DOHH2 (cell line): ENCODE measurements at regions not wholly inside any gene's neighbourhood (a gene's known extent, or its start where the extent isn't known, plus 50 kb on each side); places are given as distances from the start of the nearest gene placed in this dataset.

ENCODE experiments used
- H3F3A ChIP-seq: fragments of 200-600 bp; sonication (generic), shearing (Covaris generic); 2 replicates; pipeline ENCODE4 v1.6.0; 2016; ENCODE audit warnings: antibody characterized with exemption, mild to moderate bottlenecking; ENCODE audit not compliant: control insufficient read depth, insufficient read depth
- H3K27ac ChIP-seq: fragments of 200-600 bp; sonication (generic); 2 replicates; pipeline ENCODE4 v1.5.1; 2014; ENCODE audit warnings: low read depth, mild to moderate bottlenecking, low read length, moderate library complexity
- H3K27me3 ChIP-seq: fragments of 200-600 bp; sonication (generic); 2 replicates; pipeline ENCODE4 v1.6.1; 2014; ENCODE audit warnings: mild to moderate bottlenecking, low read length, mixed read lengths; ENCODE audit not compliant: control insufficient read depth
- H3K36me3 ChIP-seq: fragments of 200-600 bp; sonication (generic); 2 replicates; pipeline ENCODE4 v1.6.1; 2014; ENCODE audit warnings: mild to moderate bottlenecking, low read length, moderate library complexity, mixed read lengths; ENCODE audit not compliant: control insufficient read depth
- H3K4me1 ChIP-seq: fragments of 200-600 bp; sonication (generic); 2 replicates; pipeline ENCODE4 v1.6.1; 2014; ENCODE audit warnings: mild to moderate bottlenecking, low read length, mixed read lengths; ENCODE audit not compliant: control insufficient read depth
- H3K4me2 ChIP-seq: fragments of 200-600 bp; sonication (generic); 2 replicates; pipeline ENCODE4 v1.6.0; 2014; ENCODE audit warnings: mild to moderate bottlenecking, low read length, moderate library complexity
- H3K4me3 ChIP-seq: fragments of 200-600 bp; sonication (generic); 2 replicates; pipeline ENCODE4 v1.5.1; 2014; ENCODE audit warnings: mild to moderate bottlenecking, low read length, mixed read lengths
- H3K79me2 ChIP-seq: fragments of 200-600 bp; sonication (generic); 2 replicates; pipeline ENCODE4 v1.6.1; 2014; ENCODE audit warnings: mild to moderate bottlenecking, low read length, mixed read lengths; ENCODE audit not compliant: control insufficient read depth
- H3K9me2 ChIP-seq: fragments of 200-600 bp; sonication (generic); replicated peaks from 2 replicates; pipeline ENCODE4 v1.6.1; 2014; ENCODE audit warnings: mild to moderate bottlenecking, low read length, mixed read lengths; ENCODE audit not compliant: control insufficient read depth
- H3K9me3 ChIP-seq: fragments of 200-600 bp; sonication (generic); 2 replicates; pipeline ENCODE4 v1.6.1; 2014; ENCODE audit warnings: antibody characterized with exemption, low read length, mixed read lengths; ENCODE audit not compliant: control insufficient read depth, insufficient read depth
- H4K20me1 ChIP-seq: fragments of 200-600 bp; sonication (generic); 2 replicates; pipeline ENCODE4 v1.6.0; 2014; ENCODE audit warnings: low read depth, mild to moderate bottlenecking, antibody characterized with exemption, low read length, moderate library complexity; ENCODE audit not compliant: control insufficient read depth, insufficient read depth
- EZH2phosphoT487 ChIP-seq: fragments of 200-600 bp; sonication (generic); IDR thresholded peaks from 2 replicates; pipeline ENCODE4 v1.6.1; 2017; ENCODE audit warnings: borderline replicate concordance, mild to moderate bottlenecking, antibody characterized with exemption, low read length, moderate library complexity, mixed read lengths
- TF ChIP-seq, protein P1 (sequence below): fragments of 200-600 bp; sonication (generic); IDR thresholded peaks from one replicate; pipeline ENCODE4 v1.5.1; 2014; ENCODE audit warnings: antibody characterized with exemption, mild to moderate bottlenecking, low read depth, low read length; ENCODE audit not compliant: poor library complexity, severe bottlenecking

DNA sequence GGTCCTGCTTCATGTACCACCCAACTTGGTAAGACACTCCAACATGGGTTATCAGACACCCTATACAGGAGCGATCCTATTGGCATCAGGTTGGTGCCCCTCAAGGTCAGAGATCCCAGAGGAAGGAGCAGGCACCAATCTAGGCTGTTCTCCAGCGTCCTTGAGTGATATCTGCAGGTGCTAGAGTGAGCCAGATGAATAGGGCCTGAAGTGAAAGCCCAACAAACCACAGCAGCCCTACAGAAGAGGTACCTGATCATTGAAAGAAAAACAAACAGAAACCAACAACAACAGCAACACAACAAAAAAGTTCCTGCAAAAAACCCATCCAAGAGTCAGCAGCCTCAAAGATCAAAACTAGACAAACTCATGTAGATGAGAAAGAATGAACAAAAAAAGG is 584.8 kb downstream of the HINT1 start:
- Histone ChIP-seq H3K9me2 (no peaks in the 10 kb centered on the region), H3K4me1 (peaks cover 2% of the 10 kb centered on the region; the same call in 1 of the 2 replicates), H3K27me3 (no peaks in the 10 kb centered on the region), H3K4me2 (no peak overlapping the region), H3K4me3 (no peak overlapping the region), H3F3A (no peaks in the 10 kb centered on the region), H3K36me3 (no peaks in the 10 kb centered on the region), H3K9me3 (no peaks in the 10 kb centered on the region; the same call in 1 of the 2 replicates), H3K27ac (no peak overlapping the region), H4K20me1 (no peaks in the 10 kb centered on the region), H3K79me2 (no peaks in the 10 kb centered on the region)
- no peak for TF ChIP-seq EZH2phosphoT487
- TF ChIP-seq, protein P1, sequence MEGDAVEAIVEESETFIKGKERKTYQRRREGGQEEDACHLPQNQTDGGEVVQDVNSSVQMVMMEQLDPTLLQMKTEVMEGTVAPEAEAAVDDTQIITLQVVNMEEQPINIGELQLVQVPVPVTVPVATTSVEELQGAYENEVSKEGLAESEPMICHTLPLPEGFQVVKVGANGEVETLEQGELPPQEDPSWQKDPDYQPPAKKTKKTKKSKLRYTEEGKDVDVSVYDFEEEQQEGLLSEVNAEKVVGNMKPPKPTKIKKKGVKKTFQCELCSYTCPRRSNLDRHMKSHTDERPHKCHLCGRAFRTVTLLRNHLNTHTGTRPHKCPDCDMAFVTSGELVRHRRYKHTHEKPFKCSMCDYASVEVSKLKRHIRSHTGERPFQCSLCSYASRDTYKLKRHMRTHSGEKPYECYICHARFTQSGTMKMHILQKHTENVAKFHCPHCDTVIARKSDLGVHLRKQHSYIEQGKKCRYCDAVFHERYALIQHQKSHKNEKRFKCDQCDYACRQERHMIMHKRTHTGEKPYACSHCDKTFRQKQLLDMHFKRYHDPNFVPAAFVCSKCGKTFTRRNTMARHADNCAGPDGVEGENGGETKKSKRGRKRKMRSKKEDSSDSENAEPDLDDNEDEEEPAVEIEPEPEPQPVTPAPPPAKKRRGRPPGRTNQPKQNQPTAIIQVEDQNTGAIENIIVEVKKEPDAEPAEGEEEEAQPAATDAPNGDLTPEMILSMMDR = no peak

DNA sequence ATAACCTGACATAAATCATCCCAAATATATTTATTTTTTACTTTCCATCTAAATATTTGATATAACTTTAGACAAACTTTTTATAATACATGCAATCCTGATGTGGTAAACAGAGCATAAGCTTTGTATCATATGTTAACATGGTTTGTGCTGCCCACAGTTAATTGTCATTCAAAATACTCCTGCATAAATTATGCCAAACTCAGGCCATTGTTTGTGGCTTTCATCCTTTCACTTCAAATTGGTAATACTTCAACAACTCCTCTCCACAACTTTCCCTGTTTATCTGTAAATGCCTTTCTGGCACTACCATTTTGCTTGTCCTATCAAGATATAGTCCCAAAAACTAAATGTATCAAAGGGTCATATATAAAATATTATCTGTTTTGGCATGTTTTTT is 586.7 kb downstream of the HINT1 start:
- Histone ChIP-seq H3K27ac (no peak overlapping the region), H3F3A (no peaks in the 10 kb centered on the region)

DNA sequence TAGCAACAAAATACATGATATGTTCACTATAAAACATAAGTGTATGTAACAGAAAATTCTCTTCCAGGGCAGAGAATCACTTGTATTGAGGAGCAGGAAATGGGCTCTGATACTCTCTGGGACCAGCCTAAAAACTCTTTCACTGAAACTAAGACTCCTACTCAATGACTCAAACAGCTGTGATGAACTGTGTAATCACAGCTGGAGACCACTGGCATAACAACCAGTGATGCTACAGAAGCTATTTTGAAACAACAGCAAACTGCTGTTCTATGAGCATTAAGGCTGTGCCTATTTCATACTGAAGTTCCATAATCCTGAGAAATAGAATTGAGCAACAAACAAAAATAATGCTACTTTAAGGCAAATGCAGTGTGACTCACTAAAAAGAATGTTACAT is 594.0 kb downstream of the HINT1 start:
- H3K9me3 ChIP-seq = no peaks in the 10 kb centered on the region; the same call in 1 of the 2 replicates
- no peak for TF ChIP-seq EZH2phosphoT487
- TF ChIP-seq, protein P1 = no peak
- no peaks in the 10 kb centered on the region for H3K79me2 ChIP-seq
- no peaks in the 10 kb centered on the region for H3K27me3 ChIP-seq
- no peak overlapping the region for H3K4me2 ChIP-seq
- H3K27ac ChIP-seq = no peak overlapping the region
- H3K4me3 ChIP-seq = no peak overlapping the region
- H4K20me1 ChIP-seq = no peaks in the 10 kb centered on the region
- H3K9me2 ChIP-seq = no peaks in the 10 kb centered on the region
- H3F3A ChIP-seq = no peaks in the 10 kb centered on the region
- H3K4me1 ChIP-seq = no peaks in the 10 kb centered on the region
- H3K36me3 ChIP-seq = no peaks in the 10 kb centered on the region

More for the DNA sequence above, 586.7 kb downstream of the HINT1 start:
- no peaks in the 10 kb centered on the region for H3K4me1 ChIP-seq
- no peaks in the 10 kb centered on the region for H3K36me3 ChIP-seq
- no peaks in the 10 kb centered on the region; the same call in none of the 2 replicates for H3K9me3 ChIP-seq
- no peaks in the 10 kb centered on the region for H3K27me3 ChIP-seq
- H3K4me3 ChIP-seq = no peak overlapping the region
- H3K4me2 ChIP-seq = no peak overlapping the region
- no peaks in the 10 kb centered on the region for H3K79me2 ChIP-seq
- H4K20me1 ChIP-seq = no peaks in the 10 kb centered on the region
- TF ChIP-seq, protein P1 = no peak
- no peak for TF ChIP-seq EZH2phosphoT487
- no peaks in the 10 kb centered on the region for H3K9me2 ChIP-seq

DNA sequence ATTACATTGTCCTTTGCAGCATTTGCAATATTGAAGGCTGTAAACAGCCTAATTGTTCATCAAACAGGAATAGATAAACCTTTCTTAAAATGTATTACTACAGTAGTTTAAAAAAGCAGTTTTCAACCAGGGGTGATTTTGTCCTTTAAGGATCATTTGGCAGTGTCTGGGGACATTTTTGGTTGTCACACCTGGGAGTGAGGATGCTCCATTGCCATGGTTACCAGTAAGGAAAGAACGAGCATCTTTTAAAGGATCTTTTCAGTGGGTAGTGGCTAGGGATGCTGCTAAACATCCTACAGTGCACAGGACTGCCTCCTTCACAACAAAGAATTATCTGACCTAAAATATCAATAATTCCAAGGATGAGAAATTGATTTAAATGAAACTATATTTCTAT is 596.3 kb downstream of the HINT1 start:
- H3F3A ChIP-seq = no peaks in the 10 kb centered on the region
- no peak for TF ChIP-seq EZH2phosphoT487
- TF ChIP-seq, protein P1 = no peak
- H4K20me1 ChIP-seq = no peaks in the 10 kb centered on the region
- no peak overlapping the region for H3K4me2 ChIP-seq
- no peaks in the 10 kb centered on the region for H3K79me2 ChIP-seq
- no peaks in the 10 kb centered on the region; the same call in 1 of the 2 replicates for H3K9me3 ChIP-seq
- no peaks in the 10 kb centered on the region for H3K27me3 ChIP-seq
- H3K4me3 ChIP-seq = no peak overlapping the region
- no peaks in the 10 kb centered on the region for H3K36me3 ChIP-seq
- no peaks in the 10 kb centered on the region for H3K4me1 ChIP-seq
- no peak overlapping the region for H3K27ac ChIP-seq
- H3K9me2 ChIP-seq = no peaks in the 10 kb centered on the region
